Activated CD8-positive, alpha-beta memory T cell treated with anti-CD3 and anti-CD28 coated beads for 36 hours (primary cell): ENCODE measurements at regions not wholly inside any gene's neighbourhood (a gene's known extent, or its start where the extent isn't known, plus 50 kb on each side); places are given as distances from the start of the nearest gene placed in this dataset.
"Not testable (repeated sequence)": the region's sequence is repeated elsewhere in the genome, so short reads cannot be mapped to it uniquely, and the experiment has no call there.

Experiments
- CTCF ChIA-PET: fragments of 350-600 bp; sonication (Branson Sonifier 250); formaldehyde crosslinking; loops from one replicate; lab custom pipeline; 2021; ENCODE audit warnings: antibody characterized with exemption; lab: Charles Lee
- POLR2A ChIA-PET: fragments of 350-600 bp; sonication (Branson Sonifier 250); formaldehyde crosslinking; loops from one replicate; lab custom pipeline; 2021; ENCODE audit warnings: antibody characterized with exemption; lab: Charles Lee

DNA sequence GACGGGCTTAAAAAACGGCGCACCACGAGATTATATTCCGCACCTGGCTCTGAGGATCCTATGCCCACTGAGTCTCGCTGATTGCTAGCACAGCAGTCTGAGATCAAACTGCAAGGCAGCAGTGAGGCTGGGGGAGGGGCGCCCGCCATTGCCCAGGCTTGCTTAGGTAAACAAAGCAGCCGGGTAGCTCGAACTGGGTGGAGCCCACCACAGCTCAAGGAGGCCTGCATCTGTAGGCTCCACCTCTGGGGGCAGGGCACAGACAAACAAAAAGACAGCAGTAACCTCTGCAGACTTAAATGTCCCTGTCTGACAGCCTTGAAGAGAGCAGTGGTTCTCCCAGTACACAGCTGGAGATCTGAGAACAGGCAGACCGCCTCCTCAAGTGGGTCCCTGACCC, 725.6 kb downstream of the NUP35 start:
- CTCF ChIA-PET, POLR2A ChIA-PET: not testable (repeated sequence)

DNA sequence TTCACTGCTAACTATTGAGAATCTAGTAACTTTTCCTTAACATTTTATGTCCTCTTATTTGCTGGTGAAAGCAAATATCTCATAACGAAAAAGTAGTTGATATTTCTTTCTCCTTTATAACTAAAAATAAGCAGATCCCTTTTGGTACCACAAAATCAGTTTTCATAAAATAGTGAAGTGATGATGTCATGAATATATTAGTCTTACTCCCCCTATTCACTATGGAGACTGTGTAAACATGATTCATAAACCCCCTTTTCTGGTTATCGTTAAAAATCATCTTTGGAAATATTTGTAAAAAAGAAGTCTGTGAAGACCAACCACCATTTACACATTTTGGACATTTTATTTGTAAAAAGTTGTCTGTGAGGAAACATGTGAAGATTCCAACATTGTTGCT, 734.9 kb downstream of the NUP35 start:
- ChIA-PET CTCF (no interaction called here), POLR2A (no interaction called here)

DNA sequence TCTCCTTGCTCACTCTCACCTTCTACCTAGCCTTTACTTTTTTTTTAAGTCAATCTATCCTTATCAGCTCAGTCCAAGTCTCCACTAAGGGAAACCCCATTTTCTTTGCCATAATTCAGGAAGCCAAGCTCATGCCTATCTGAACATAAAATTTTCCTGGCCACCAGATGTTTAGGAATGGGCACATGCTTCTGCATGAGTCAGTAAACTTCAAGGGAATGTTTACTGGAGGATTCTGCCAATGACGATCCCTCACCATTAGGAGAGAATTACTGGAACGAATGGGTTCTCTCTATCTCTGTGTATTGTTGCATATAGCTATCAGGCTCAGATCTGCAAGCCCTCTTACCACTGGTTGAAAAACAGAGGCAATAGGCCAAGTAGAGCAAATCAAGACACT, 731.7 kb upstream of the ZNF804A start:
- ChIA-PET POLR2A (no interaction called here), CTCF (no interaction called here)

DNA sequence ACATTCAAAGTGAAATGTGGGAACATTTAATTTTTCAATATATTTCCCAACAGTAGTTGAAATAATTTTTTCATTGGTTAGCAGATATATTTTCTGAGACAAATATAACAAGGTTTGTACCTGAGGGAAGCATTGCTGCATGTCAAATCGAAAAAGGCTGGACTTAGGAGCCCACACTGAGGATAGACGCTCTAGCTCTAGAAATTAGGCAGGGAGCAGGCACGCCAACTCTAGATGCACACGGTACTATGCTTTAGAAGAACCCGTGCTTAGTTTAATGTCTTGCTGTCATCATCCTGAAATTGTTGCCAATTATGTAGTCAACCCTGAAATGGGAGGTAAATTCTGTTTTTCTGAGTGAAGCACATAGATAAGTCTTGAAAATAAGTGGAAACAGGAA, 731.1 kb upstream of the ZNF804A start:
- CTCF ChIA-PET: no interaction called here
- POLR2A ChIA-PET: no interaction called here

DNA sequence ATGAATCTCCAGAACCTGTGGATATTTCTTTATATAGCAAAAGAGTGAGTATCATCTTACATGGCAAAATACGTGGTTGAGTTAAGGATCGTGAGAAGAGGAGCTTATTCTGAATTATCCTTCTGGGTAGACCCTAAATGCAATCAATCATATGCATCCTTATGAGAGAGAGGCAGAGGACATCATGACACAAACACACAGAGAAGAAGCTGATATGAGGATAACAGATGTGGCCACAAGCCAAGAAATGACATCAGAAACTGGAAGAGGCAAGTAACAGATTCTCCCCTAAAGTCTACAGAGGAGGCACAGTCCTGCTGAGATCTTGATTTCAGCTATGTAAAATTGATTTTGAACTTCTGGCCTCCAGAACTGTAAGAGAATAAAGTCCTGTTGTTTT, 730.2 kb upstream of the ZNF804A start:
- CTCF ChIA-PET: no interaction called here
- POLR2A ChIA-PET: no interaction called here

DNA sequence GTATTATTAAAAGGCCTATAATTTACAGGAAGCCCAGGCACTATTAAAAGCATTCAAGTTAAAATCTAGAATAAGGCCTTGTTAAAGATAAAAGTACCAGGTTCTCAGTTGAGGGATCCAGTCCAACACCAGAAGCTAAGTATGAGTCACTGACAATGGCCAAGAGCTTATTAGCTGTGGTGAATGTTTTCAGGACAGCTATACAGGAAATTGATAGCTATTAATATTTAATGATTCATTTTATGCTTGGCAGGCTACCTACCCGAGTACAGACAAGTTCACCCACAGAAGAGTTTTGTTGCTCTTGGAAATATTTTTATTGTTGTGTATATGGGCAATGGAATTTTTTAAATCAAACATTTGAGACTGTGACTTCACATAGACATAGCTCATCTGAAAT, 729.6 kb upstream of the ZNF804A start:
- ChIA-PET POLR2A (no interaction called here), CTCF (no interaction called here)

DNA sequence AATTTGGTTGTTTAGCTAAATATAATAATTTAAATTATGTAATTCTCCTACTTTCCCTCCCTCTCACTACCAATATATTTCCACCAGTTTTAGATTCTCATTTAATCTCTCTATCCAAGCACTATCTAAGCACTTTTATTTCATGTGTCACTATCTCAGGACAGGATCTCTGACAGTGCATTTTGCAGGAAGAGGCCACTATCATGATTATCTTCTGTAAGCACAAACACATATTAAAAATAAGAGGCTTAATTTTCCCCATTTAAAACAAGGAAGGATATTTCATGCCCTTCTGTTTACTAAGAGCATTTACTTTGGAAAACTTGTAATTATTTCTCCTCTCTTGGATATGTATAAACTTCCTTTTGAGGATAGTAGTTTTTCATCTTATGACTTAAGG, 726.2 kb upstream of the ZNF804A start:
- POLR2A ChIA-PET: no interaction called here

DNA sequence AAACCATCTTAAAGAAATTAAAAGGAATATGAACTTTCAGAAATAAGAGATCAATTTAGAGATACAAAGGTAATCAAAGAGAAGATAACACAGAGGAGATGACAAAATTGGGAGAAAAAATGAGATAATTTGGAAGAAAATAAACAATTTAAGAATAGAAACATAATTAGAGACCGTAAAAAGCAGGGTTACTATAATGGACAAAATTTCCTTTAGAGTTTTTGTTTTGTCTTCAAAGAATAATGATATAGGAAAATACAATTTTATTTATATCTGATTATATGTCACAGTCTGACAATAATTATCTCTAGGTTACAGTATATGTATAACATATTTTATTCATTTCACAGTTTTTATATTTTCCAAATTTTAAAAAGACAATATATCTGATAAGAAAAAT, 716.4 kb upstream of the ZNF804A start:
- ChIA-PET POLR2A (no interaction called here), CTCF (no interaction called here)

More for the DNA sequence above, 726.2 kb upstream of the ZNF804A start:
- CTCF ChIA-PET: no interaction called here

DNA sequence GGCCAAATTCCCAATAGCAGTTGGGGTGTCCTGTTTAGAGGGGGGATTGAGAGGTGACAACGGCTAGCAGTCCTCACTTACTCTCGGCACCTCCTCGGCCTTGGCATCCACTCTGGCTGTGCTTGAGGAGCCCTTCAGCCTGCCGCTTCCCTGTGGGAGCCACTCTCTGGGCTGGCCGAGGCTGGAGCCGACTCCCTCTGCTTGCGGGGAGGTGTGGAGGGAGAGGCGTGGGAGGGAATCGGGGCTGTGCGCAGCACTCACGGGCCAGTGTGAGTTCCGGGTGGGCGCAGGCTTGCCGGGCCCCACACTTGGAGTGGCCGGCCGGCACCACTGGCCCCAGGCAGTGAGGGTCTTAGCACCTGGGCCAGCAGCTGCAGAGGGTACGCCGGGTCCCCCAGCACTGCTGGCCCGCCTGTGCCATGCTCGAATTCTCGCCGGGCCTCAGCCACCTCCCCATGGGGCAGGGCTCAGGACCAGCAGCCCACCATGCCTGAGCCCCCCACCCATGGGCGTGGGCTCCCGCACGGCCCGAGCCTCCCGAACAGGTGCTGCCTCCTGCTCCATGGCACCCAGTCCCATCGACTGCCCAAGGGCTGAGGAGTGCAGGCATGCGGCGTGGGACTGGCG, 705.9 kb upstream of the ZNF804A start:
- CTCF ChIA-PET: no interaction called here
- POLR2A ChIA-PET: no interaction called here

DNA sequence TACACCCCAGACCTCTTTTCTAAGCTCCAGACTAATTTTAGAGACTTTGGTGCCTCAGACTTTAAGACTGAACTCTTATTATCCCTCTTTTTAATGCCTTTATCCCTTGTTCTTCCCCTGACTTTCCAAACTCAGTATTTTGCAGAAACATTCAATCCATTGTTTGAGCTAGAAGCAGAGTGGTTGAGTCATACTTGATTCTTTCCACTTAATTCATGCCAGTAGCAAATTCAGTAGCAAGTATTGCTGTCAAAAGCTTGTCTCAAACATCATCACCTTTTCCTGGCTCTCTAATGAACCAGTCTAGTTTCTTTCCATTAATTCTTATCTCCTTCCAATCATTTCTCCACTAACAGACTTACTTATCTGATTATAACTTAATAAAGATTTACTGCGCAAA, 699.7 kb upstream of the ZNF804A start:
- ChIA-PET CTCF (no interaction called here), POLR2A (no interaction called here)

DNA sequence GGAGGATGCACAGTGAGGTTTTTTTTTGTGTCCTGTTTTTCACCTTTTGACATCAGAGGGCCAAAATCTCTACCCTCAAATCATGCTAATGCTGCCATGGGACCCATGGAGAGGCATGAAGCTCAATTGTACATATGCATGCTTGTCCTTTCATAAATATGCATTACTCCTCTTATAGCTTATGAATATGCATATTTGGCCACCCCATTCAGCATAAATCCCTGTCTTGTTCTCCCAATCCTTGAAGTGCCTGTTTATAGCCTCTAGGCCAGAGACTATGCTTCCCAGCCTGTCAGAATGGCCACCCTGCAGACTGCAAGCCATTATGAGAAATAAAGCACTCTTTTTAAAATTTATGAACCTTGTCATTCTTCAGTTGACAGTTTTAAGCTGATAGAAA, 696.4 kb upstream of the ZNF804A start:
- ChIA-PET POLR2A (no interaction called here), CTCF (no interaction called here)

DNA sequence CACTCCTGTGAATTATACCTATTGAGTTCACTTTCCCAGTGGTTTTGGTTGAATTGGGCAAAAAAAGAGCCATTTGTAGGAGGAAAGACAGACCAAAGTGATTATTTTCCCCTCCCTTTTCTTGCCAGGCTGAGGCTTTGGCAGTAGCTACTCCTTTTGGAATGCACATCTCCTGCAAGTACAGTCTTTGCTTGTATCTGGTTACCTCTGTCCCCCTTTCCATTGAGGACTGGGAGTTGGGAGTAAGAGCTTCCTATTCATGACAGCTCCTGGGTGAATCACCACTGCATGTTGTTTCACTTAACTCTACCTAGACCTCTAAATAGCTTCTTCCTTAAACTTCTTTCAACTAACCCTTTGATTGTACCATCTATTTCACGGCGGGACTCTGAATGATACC, 695.3 kb upstream of the ZNF804A start:
- CTCF ChIA-PET: no interaction called here

DNA sequence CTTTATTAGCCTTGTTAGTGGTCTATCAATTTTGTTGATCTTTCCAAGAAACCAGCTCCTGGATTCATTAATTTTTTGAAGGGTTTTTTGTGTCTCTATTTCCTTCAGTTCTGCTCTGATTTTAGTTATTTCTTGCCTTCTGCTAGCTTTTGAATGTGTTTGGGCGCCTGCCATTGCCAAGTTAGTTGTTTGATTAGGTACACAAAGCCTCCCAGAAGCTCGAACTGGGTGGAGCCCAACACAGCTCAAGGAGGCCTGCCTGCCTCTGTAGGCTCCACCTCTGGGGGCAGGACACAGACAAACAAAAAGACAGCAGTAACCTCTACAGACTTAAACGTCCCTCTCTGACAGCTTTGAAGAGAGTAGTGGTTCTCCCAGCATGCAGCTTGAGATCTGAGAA, 682.3 kb upstream of the ZNF804A start:
- CTCF ChIA-PET, POLR2A ChIA-PET: not testable (repeated sequence)

More for the DNA sequence above, 695.3 kb upstream of the ZNF804A start:
- POLR2A ChIA-PET: no interaction called here

DNA sequence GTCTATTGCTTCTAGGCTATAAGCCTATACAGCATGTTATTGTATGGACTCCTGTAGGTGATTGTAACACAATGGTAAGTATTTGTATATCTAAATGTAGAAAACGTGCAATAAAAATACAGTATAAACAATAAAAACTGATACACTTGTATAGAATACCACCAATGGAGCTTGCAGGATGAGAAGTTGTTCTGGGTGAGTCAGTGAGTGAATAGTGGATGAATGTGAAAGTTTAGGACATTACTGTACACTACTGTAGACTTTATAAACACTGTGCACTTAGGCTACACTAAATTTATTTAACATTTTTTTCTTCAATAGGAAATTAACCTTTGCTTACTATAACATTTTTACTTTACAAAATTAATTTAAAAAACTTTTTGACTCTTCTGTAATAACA, 679.2 kb upstream of the ZNF804A start:
- ChIA-PET POLR2A (no interaction called here), CTCF (no interaction called here)

DNA sequence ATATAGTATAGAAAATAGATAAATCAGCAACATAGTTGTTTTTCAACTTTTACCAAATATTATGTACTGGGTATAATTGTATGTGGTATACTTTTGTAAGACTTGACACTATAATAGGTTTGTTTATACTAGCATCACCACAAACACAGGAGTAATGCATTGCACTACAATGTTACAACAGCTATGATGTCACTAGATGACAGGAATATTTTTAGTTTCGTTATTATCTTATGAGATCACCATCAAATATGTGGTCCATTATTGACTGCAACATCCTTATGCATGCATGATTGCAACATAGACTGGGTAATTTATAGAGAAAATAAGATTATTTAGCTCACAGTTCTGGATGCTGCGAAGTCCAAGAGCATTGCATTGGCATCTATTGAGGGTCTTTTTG, 678.4 kb upstream of the ZNF804A start:
- CTCF ChIA-PET: no interaction called here
- POLR2A ChIA-PET: no interaction called here

DNA sequence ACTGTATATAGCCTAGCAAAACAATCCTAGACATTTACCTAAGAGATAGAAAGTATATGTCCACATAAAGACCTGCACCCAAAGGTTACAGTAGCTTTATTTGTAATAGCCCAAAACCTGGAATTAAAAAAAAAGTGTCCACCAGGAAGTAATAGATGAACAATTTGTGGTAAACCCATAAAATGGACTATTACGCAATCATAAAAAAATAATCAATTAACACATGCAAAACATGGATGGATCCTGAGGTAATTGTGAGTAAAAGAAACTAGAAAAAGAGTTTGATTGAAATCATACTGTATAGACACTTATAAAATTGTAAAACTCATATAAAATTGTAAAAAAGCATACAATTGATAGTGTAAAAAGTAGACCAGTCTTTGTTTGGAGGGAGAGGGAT, 673.0 kb upstream of the ZNF804A start:
- ChIA-PET POLR2A (no interaction called here), CTCF (no interaction called here)

DNA sequence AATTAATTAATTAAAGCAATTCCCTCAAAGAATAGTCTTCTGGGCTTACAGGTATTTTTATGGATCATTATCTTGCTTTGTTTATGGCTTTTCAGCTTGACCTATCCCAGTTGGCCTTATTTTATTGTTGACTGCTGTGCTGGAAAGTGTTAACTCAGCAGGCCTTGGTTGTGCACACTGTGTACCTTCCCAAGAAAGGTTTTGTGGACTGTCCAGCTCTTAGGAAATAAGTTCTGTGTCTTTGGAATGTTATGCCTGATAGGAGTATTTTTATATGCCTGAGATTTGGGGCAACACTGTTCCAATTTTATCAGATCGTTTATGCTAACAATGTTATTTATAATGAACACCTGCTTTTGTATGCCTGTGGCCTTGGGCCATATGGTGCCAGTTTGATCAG, 671.9 kb upstream of the ZNF804A start:
- POLR2A ChIA-PET: no interaction called here
- CTCF ChIA-PET: no interaction called here

DNA sequence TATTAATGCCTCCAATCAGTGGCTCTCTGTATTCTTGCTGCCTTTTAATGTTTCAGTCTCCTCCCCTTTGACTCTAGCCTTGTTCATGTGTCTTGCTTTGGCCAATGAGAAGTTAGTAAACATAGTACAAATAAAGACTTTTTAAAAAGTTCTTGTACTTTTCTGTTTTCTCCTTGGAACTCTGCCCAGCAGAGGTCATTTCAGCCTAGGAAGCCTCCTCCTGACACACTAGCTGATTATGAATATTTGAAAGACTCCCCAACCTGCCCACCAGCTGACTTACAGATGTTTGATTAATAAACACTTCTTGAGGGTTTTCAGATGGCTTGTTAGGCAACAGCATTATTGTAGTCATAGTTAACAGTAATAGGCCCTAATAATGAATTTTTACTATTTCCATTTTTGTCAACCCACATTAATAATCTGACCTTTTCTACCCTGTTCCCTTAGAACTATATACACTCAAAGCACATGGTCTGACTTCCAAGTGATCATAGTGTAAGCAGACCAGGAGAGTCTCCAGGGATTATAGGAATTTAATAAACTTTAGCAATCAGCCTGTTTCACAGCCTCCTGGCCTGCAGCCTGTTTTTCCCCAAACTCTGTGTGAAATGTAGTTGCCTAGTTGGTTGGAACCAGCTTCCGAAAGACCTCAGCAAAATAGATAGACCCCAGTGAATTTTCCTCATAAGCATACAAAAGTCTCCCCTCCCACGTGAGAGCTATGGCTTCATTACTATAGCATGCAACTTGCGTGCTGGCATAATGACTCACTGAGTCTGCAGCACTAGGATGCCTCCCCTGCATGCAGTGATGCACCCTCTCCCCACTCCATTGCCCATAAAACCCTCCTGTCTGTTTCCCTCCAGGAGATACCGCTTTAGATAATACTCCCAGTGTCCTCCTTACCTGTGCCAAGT, 670.7 kb upstream of the ZNF804A start:
- ChIA-PET POLR2A (no interaction called here), CTCF (no interaction called here)

DNA sequence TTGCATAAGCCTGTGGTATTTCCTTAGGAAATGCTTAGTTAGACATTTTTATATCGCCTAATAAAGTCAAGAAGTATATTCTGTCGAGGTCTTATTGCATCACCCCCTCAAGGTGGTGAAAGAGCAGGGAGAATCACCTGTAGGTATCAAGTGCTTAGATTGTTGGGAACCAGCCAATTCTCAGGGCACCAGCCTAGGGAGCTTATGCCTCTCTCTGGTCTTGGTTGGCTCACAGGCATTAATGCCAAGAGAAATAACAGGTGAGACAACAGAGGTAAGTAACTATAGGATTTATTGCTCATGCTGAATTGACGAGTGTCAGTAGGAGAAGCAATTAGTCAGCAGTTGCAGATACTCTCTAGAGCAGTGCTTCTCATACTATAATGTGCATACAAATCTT, 663.3 kb upstream of the ZNF804A start:
- ChIA-PET CTCF (no interaction called here), POLR2A (no interaction called here)

DNA sequence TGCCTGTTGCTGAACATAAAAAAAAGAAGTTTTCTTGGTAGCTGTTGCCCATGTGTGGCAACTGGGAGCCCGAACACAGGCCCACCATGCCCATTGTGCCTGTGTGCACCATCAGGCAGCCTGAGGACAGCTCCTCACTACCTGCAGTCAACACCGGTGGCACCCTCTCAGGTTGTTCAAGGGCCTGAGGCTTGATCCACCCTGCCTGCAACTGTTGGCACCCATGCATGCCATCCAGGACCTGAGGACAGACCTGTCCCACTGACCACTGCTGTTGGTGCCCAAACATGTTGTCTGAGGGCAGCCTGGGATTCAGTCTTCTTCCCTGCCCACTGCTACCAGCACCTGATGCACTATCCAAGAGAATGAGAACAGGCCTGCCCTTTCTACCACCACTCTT, 661.1 kb upstream of the ZNF804A start:
- CTCF ChIA-PET: no interaction called here
- POLR2A ChIA-PET: no interaction called here

DNA sequence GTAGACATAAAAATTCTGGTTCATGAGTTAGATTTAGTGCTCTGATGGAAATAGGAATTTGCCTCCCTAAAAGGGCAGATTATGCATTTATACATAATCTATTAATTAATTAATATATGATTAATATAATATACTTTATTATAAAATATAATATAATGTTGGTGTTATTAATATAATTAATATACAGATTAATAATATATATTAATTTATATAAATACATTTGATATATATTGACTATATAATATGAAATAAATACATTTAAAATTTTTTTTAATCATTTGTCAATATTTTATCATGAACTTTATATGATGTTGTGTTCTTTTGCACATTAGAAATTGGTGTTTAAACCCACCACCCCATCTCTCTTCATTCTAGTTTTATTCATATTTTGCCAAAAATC, 652.1 kb upstream of the ZNF804A start:
- CTCF ChIA-PET: no interaction called here
- POLR2A ChIA-PET: no interaction called here
